ENCODE measurements at regions not wholly inside any gene's neighbourhood (a gene's known extent, or its start where the extent isn't known, plus 50 kb on each side); places are given as distances from the start of the nearest gene placed in this dataset.

DNA sequence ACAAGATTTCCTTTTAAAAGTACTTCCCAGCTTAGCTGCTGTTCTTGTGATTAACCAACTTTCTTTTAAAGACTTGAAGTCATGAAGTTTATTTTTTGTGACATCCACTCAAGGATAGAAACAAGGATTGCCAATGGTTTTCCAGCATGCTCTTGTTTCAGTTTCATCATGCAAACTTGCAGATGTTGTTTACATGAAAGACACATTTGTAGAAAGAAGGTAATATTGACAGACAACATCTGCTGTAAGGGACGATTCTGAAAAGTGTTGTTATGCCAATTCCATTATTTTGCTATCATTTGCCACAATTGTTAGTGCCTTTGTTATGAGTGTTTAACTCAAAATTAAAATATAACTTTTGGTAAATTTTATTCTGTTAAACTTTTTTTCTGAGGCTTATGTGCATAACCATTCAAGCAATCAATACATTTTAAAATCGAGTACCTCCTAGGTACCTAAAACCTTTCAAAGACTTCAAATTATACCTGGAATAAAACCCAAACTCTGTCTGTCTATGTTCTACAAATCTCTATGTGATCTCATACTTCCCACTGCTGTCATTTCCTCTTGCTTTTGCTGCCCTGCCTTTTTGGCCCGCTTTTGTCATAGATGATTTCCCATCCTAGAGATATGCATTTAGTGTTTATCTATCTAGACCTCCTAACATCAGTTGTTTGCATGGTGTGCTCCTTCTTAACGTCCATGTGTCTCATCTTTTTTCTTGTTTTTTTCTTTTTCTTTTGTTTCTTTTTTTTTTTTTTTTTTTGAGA lies 630.4 kb downstream of the NR2F2 start:
- ChIA-PET POLR2A (ENCODE audit: unreplicated experiment) (no interaction called here), CTCF (no interaction called here)
- Histone ChIP-seq H2BK120ac (ENCODE audit: low read depth, low read length) (no peak overlapping the region), H4K20me1 (ENCODE audit: insufficient read depth, low read length) (no peaks in the 10 kb centered on the region), H2AK5ac (ENCODE audit: low read depth, low read length) (no peak overlapping the region), H3K4ac (ENCODE audit: low read depth, low read length) (no peak overlapping the region), H2BK20ac (ENCODE audit: low read depth, low read length) (no peak overlapping the region), H2AK9ac (replicated peaks; ENCODE audit: low read depth, low read length, poor library complexity) (no peak overlapping the region), H4K5ac (ENCODE audit: low read depth, low read length) (no peak overlapping the region), H3K9ac (ENCODE audit: low read depth, low read length) (no peak overlapping the region), H2AFZ (replicated peaks; ENCODE audit: low read length, poor library complexity) (no peak overlapping the region), H3K14ac (replicated peaks; ENCODE audit: low read depth, low read length) (no peak overlapping the region), H3K56ac (ENCODE audit: extremely low read depth, insufficient read depth, low read length) (no peak overlapping the region), H3K4me1 (ENCODE audit: control insufficient read depth, insufficient read depth, low read length) (no peaks in the 10 kb centered on the region), H3K36me3 (ENCODE audit: control insufficient read depth, insufficient read depth, low read length) (no peaks in the 10 kb centered on the region), H3K9me3 (ENCODE audit: control insufficient read depth, insufficient read depth, low read length) (peaks cover 26% of the 10 kb centered on the region), H4K8ac (ENCODE audit: low read depth in 2 of 2, low read length in 2 of 2) (no peak overlapping the region), H4K91ac (ENCODE audit: insufficient read depth, low read depth, low read length) (no peak overlapping the region), H2BK15ac (ENCODE audit: low read depth, low read length) (no peak overlapping the region), H3K4me2 (ENCODE audit: low read depth, low read length) (no peak overlapping the region), H3K79me1 (ENCODE audit: low read depth in 1 of 2, low read length in 2 of 2) (no peaks in the 10 kb centered on the region), H3K23ac (ENCODE audit: low read depth, low read length) (no peak overlapping the region), H2BK5ac (ENCODE audit: low read depth, low read length, poor library complexity, severe bottlenecking) (no peak overlapping the region), H3K27ac (ENCODE audit: insufficient read depth, low read length) (no peak overlapping the region), H3K4me3 (ENCODE audit: insufficient read depth, low read depth, low read length) (no peak overlapping the region), H3K27me3 (ENCODE audit: control insufficient read depth, insufficient read depth, low read length) (no peaks in the 10 kb centered on the region), H3K9me1 (ENCODE audit: insufficient read depth, low read length) (no peaks in the 10 kb centered on the region), H3K18ac (ENCODE audit: low read depth, low read length) (no peak overlapping the region)
- no CpG with 5 or more reads among the region's 4 CpGs for WGBS, 2 experiments (ENCODE audit: extremely low coverage in 2 of 2, insufficient read length in 1 of 2)
- no TSS peak for BruUV-seq (replicated peaks)
- no peak for TF ChIP-seq MXI1 (IDR thresholded peaks at IDR 0.05; ENCODE audit: borderline replicate concordance, low read depth, low read length)
- no peak for TF ChIP-seq RCOR1 (IDR thresholded peaks at IDR 0.05; ENCODE audit: insufficient replicate concordance, low read length)
- no peak for TF ChIP-seq CHD1 (IDR thresholded peaks at IDR 0.05; ENCODE audit: low read depth, low read length)
- TF ChIP-seq FOS (IDR thresholded peaks at IDR 0.05; ENCODE audit: low read depth, low read length), result no peak
- in situ Hi-C loops (cut with MboI; ENCODE audit: low sequenced_read_pairs), result no loop called here
- intact Hi-C loops (cut with micrococcal nuclease), result no loop called here
- ATAC-seq (ENCODE audit: low read depth) (no peak), DNase-seq (no peak)
- dilution Hi-C loops (cut with HindIII; ENCODE audit: low sequenced_read_pairs, unreplicated experiment), result no loop called here

Measured in IMR-90 (cell line).